ENCODE measurements at regions not wholly inside any gene's neighbourhood (a gene's known extent, or its start where the extent isn't known, plus 50 kb on each side); places are given as distances from the start of the nearest gene placed in this dataset.
"Not testable (repeated sequence)": the region's sequence is repeated elsewhere in the genome, so short reads cannot be mapped to it uniquely, and the experiment has no call there.

DNA sequence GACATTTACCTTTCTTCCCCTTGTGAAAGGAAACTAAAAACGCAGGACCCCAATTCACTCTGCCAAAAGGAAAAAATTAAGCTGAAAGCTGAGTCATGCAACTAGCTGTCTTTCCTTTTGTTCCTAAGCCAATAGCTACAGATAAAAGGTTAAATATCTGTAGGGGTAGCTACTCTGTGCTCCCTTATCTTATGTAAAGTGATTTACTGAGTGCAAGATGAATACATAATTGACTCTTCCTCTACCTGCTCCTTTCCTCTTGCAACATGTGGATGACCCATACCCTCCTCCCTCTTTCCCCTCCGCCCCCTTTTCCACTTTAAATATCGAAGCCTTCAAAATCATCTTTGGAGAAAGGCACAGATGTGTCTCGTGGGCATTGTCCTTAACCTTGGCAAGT lies 68.0 kb upstream of the ZNF157 start:
- no peak for DNase-seq (ENCODE audit: low spot score)

DNA sequence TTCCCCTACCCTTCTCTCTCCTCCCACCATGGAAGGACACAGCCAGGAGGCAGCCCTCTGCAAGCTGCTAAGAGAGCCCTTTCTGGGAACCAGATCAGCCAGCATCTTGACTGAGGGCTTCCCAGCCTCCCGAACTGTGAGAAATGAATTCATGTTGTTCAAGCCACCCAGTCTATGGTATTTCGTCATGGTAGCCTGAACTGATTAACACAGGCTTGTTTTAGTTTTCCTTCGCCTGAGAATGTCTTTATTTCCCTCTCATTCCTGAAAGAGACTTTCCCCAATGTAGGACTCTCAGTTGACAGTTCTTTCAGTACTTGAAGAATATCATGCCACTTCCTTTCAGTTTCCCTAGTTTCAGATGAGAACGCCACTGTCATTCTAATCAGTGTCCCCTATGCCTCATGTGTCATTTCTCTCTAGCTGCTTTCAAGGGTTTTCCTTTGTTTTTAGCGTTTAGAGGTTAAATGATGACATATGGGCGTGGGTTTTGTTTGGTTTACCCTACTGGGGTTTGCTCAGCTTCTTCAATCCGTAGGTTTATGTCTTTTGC lies 63.8 kb upstream of the ZNF157 start:
- DNase-seq (ENCODE audit: low spot score), result not testable (repeated sequence)

DNA sequence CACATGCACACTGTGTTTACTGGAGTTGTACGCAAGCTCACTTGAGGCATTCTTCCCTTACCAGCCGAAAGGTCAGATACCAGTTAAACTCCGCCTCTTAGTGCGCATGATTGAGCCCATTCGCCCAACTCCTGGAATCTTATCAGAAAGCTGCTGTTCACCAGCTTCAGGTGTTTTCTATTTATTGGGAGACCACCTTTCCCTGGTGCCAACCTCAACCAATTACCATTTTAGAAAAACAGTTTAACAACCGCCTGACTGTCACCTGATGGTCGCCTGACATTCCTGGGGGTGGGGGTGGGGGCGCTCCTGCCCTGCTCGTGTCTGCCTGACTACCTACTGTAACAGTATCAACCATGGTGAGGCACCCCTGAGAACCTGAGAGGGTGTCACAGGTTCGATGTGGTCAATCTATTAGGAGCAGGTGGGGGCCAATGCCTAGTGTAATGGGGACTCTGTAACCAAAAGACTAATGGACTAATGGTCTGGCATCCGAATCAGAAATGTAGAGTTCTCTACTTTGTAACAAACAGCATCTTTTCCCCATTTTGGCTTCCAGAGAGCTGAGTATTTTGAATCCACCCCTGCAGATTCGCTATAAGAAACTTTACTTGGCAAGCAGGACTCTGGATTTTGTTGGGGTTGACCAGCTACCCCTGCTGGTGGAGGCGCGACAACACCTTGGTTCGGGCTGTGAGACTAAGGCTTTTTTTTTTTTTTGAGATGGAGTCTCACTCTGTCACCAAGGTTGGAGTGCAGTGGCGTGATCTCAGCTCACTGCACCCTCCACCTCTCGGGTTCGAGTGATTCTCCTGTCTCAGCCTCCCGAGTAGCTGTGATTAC lies 58.2 kb upstream of the ZNF157 start:
- DNase-seq (ENCODE audit: low spot score), result peak; percentile 43

- no peak for DNase-seq (ENCODE audit: low spot score)
Observed at GRCh38 chrX:47313056-47313455, 57.3 kb upstream of the ZNF157 start.

GRCh38 chrX:47316276-47317025 lies 53.9 kb upstream of the ZNF157 start:
- no peak for DNase-seq (ENCODE audit: low spot score)

Data from activated CD4-positive, alpha-beta T cell treated with anti-CD3 and anti-CD28 coated beads, Interleukin-2, Interleukin-4, amounts not matched to agents 100 ng/mL and 50 ng/mL, durations not matched to agents 16 hours and 8 hours (primary cell).